Stimulated activated memory B cell treated with anti-CD40 and anti-IgM and Interleukin-4, amounts not matched to agents 10 μg/mL and 1 μg/mL and 100 μg/mL, for 72 hours (primary cell): ENCODE measurements at regions not wholly inside any gene's neighbourhood (a gene's known extent, or its start where the extent isn't known, plus 50 kb on each side); places are given as distances from the start of the nearest gene placed in this dataset.

Source experiments
- ATAC-seq: fragments of 150-1000 bp; cut with Tn5 transposase; 2 replicates; pipeline ENCODE4 v1.10.0; 2021
- H3K27ac Mint-ChIP-seq: one replicate; pipeline ENCODE4 v1.8.0; 2022; ENCODE audit warnings: mild to moderate bottlenecking, mixed read lengths
- H3K27me3 Mint-ChIP-seq: one replicate; pipeline ENCODE4 v1.8.0; 2022; ENCODE audit warnings: mixed read lengths
- H3K36me3 Mint-ChIP-seq: one replicate; pipeline ENCODE4 v1.8.0; 2022; ENCODE audit warnings: mixed read lengths
- H3K4me1 Mint-ChIP-seq: one replicate; pipeline ENCODE4 v1.8.0; 2022; ENCODE audit warnings: mixed read lengths
- H3K4me3 Mint-ChIP-seq: one replicate; pipeline ENCODE4 v1.8.0; 2022; ENCODE audit warnings: mild to moderate bottlenecking, moderate library complexity, mixed read lengths
- H3K9me3 Mint-ChIP-seq: one replicate; pipeline ENCODE4 v1.8.0; 2022; ENCODE audit warnings: mixed read lengths

DNA sequence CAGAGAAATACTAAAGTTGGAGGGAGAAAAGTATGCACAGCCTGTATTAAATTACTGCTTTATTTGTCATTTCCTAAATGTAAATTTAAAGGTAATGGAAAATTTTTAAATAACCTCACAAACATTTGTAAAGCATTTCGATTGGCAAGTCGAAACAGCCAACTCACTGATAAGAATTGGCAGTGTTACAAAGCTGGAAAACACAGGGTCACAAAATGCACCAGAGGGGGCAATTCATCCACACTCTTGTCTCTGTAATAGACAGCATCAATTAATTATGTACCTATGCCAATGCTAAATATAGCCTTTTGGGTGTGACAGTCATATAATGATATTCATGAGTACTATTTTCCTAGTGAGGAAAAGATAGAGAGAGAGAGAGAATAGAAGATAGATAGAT is 140.6 kb upstream of the PRLR start:
- no peak overlapping the region for H3K4me3 Mint-ChIP-seq
- no peak for ATAC-seq
- H3K27ac Mint-ChIP-seq: no peak overlapping the region
- no peaks in the 10 kb centered on the region for H3K36me3 Mint-ChIP-seq
- no peaks in the 10 kb centered on the region for H3K9me3 Mint-ChIP-seq
- H3K27me3 Mint-ChIP-seq: no peaks in the 10 kb centered on the region
- H3K4me1 Mint-ChIP-seq: no peaks in the 10 kb centered on the region

DNA sequence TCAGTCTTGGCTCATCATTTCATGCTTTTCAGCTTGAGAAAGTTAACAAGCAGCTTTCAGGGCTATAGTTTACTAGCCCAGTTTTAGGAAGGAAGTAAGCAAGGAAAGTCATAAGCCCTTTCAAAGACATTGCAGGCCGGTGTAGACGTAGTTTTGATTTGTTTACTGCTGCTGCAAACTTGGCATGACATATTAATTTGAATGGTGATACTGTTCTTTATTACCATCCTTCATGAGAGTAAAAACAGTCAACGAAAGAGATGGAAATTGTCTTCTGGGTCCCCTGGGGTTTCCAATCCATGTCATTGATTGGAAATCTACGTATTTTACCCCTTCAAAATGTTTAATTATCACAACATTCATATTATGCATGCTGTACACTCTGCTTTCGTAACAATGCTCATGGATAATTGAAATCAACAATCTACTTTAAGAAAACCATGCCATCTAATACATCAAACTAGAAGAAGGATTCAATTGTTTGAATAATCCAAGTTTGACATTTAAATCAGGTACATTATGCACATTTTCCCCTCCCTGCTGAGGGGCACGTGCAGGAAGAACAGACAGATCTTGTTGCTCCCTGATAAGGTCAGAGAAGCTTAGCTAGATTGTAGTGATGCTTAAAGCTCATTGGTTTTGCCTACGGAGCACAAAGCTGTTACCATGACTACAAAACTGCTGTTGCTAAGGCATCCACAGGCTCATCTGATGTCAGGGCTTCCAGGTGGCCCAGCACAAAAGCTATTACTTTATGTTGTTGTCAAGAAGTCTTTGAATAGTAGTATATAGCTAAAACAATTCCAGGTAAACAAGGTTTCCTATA is 139.9 kb upstream of the PRLR start:
- H3K27me3 Mint-ChIP-seq: no peaks in the 10 kb centered on the region
- no peak overlapping the region for H3K4me3 Mint-ChIP-seq
- H3K36me3 Mint-ChIP-seq: no peaks in the 10 kb centered on the region
- no peak for ATAC-seq
- H3K9me3 Mint-ChIP-seq: no peaks in the 10 kb centered on the region
- H3K27ac Mint-ChIP-seq: no peak overlapping the region
- H3K4me1 Mint-ChIP-seq: no peaks in the 10 kb centered on the region

DNA sequence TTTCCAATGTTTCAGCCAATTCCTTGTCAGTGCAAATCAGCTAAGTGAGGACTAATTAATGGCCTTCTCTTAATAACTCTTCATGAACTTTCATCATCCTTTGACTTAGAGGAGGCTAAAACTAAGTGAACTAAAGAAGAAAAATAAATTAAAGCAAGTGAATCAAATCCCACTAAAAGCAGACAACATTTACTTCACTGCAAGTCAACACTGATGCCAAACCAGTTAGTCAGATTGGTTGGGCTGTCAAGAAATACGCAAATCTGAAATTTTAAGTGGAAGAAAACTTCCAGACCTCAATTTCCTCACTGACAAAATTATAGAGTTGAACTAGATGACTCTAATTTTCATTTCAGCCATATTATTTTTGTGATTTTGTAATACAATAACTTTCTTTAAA is 137.2 kb upstream of the PRLR start:
- H3K9me3 Mint-ChIP-seq: no peaks in the 10 kb centered on the region
- no peak overlapping the region for H3K4me3 Mint-ChIP-seq
- H3K36me3 Mint-ChIP-seq: no peaks in the 10 kb centered on the region
- no peaks in the 10 kb centered on the region for H3K4me1 Mint-ChIP-seq
- no peak overlapping the region for H3K27ac Mint-ChIP-seq
- H3K27me3 Mint-ChIP-seq: no peaks in the 10 kb centered on the region
- no peak for ATAC-seq

DNA sequence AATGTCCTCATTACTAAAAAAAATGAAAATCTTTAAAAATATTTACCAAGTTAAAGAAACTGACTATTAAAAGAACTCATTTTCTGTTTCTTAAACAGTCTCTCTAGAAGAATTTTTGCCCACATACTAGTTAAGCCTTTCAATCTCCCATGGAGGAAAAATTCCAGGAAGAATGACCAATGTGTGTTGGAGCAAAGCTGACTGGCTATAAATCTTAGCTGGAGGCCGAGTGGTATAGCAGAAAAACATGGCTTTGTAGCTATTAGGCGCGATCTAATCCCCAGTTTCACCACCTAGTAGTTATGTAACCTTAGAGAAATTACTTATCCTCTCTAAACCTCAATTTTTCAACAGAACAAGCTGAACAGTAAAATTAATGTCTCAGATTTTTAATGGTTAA is 135.5 kb upstream of the PRLR start:
- Mint-ChIP-seq H3K4me1 (peaks cover 3% of the 10 kb centered on the region), H3K4me3 (no peak overlapping the region), H3K27me3 (no peaks in the 10 kb centered on the region), H3K36me3 (no peaks in the 10 kb centered on the region), H3K9me3 (no peaks in the 10 kb centered on the region), H3K27ac (no peak overlapping the region)
- no peak for ATAC-seq

DNA sequence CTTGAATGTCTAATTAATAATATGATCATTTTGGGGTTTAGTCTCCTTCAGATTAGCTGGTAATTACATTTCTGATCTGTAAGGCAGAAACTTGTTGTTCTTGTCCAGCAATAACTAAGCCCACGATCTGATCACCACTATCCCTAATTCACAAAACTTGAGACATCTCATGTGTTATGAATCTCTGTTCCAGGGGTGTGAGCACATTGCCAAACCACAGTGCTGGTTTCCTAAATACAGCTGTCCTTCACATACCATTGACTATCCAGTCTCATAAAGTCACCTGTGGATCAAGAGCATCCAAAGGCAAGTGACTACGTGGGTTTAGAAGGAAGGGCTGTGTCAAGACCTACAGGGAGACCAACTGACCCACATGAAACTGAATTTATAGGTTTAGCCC is 134.1 kb upstream of the PRLR start:
- Mint-ChIP-seq H3K4me3 (no peak overlapping the region), H3K36me3 (no peaks in the 10 kb centered on the region), H3K4me1 (peaks cover 11% of the 10 kb centered on the region), H3K27me3 (no peaks in the 10 kb centered on the region), H3K27ac (no peak overlapping the region), H3K9me3 (no peaks in the 10 kb centered on the region)
- no peak for ATAC-seq

DNA sequence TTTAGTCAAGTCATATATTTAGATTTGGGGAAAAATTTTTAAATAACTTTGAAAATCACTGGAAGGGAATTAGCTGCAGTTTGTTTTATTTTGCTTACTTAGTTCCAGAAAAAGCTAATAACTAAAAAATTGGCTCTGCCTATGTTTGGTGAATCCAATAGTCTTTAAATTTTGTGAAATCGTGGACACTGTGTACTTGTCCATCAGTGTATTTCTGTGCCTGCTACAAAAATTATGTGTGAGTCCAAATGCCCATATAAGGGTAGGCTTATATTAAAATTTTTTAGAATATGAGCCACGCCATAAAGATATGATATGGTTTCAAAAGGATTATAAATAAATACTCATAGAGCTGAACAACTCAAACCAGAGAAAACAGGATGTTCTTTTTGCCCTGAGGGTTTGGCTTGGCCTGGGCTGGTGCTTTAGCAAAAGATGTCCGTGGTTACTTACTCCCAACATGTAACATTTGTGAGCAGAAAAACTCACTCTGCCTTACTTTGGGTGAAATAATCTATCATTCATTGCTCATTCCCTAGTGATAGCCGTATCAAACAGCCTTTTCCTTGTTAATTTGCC is 133.2 kb upstream of the PRLR start:
- H3K4me3 Mint-ChIP-seq: no peak overlapping the region
- peaks cover 11% of the 10 kb centered on the region for H3K4me1 Mint-ChIP-seq
- no peak overlapping the region for H3K27ac Mint-ChIP-seq
- H3K36me3 Mint-ChIP-seq: no peaks in the 10 kb centered on the region
- ATAC-seq: no peak
- H3K27me3 Mint-ChIP-seq: no peaks in the 10 kb centered on the region
- no peaks in the 10 kb centered on the region for H3K9me3 Mint-ChIP-seq

DNA sequence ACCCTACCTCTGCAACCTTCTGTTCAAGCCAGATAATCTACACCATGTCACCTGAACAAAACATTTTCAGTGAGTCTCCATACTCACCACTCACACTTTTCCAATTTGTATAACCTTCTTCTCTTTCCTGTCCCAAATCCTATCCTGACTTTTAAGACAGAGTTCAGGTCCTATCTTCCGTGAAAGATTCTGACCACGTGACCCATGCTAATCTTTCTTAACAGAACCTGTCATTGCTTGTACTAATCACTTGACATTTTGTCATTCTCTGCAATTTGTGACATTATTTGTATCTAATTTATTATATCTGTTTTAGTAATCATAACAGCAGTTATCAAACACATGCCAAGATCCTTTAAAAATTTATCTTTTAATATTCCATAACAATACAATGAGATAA is 132.5 kb upstream of the PRLR start:
- Mint-ChIP-seq H3K4me3 (no peak overlapping the region), H3K4me1 (peaks cover 11% of the 10 kb centered on the region), H3K27ac (no peak overlapping the region), H3K27me3 (no peaks in the 10 kb centered on the region), H3K36me3 (no peaks in the 10 kb centered on the region), H3K9me3 (no peaks in the 10 kb centered on the region)
- no peak for ATAC-seq

DNA sequence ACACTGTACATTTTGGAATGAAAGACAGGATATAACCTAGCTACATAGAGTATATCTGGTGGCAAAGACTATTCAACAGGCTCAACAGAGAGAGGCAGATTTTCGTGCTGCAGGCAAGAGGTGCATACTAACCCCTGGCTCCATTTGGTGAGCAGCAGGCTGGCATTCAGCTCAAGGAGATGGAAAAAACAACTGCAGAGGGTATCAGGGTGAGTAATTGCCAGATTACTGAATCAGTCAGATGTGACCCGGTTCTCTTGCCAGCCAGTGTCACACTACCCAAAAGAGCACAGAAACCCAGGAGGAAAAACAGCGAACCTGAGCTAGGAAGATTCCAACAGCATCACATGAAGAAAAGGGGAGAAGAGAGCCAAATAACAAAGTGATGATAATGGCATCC is 130.4 kb upstream of the PRLR start:
- ATAC-seq: peak; percentile 84
- no peaks in the 10 kb centered on the region for H3K9me3 Mint-ChIP-seq
- no peaks in the 10 kb centered on the region for H3K36me3 Mint-ChIP-seq

DNA sequence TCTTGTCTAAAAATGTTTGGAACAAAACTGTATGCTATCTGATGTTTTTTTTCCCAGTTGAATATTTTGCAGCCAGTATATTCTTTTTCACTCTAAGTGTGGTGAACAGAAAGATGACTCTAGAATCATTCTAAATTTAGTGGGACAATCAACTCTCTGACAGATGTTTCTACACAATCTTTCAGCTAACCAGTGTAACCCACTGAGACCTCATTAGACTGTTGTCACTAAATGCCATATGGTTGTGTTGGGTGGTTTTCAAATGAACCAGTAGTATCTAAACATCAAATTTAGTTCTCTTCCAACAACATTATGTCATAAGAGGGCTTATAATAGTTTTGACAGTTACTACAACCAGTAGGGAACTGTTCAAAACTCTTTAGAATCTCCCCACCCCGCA is 129.6 kb upstream of the PRLR start:
- Mint-ChIP-seq H3K9me3 (no peaks in the 10 kb centered on the region), H3K27ac (peak overlapping the region; percentile 72), H3K36me3 (no peaks in the 10 kb centered on the region), H3K4me3 (no peak overlapping the region), H3K4me1 (peaks cover 11% of the 10 kb centered on the region), H3K27me3 (no peaks in the 10 kb centered on the region)
- ATAC-seq: no peak

More for the DNA sequence above, 130.4 kb upstream of the PRLR start:
- Mint-ChIP-seq H3K27ac (peak overlapping the region; percentile 72), H3K27me3 (no peaks in the 10 kb centered on the region), H3K4me1 (peaks cover 11% of the 10 kb centered on the region), H3K4me3 (no peak overlapping the region)

DNA sequence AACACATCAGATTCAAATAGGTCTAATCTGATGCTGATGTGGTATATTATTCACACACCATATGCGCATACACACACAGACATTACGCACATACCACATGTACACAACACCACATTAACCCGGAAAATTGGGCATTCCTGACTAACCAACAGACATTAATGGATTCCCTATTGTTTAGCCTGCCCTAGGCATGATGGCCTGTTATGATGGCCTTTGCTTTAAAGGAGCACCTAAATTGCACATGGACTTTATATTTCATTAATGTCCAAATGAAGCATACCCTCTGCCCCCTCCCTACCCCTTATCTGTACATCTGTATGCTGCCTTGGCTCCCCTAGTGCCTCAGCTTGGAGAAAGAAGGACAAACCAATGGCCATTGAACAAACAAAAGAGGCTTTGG is 127.7 kb upstream of the PRLR start:
- H3K27ac Mint-ChIP-seq: no peak overlapping the region
- peaks cover 2% of the 10 kb centered on the region for H3K9me3 Mint-ChIP-seq
- ATAC-seq: no peak
- no peak overlapping the region for H3K4me3 Mint-ChIP-seq
- H3K36me3 Mint-ChIP-seq: peaks cover 1% of the 10 kb centered on the region
- H3K27me3 Mint-ChIP-seq: no peaks in the 10 kb centered on the region
- H3K4me1 Mint-ChIP-seq: peaks cover 11% of the 10 kb centered on the region

DNA sequence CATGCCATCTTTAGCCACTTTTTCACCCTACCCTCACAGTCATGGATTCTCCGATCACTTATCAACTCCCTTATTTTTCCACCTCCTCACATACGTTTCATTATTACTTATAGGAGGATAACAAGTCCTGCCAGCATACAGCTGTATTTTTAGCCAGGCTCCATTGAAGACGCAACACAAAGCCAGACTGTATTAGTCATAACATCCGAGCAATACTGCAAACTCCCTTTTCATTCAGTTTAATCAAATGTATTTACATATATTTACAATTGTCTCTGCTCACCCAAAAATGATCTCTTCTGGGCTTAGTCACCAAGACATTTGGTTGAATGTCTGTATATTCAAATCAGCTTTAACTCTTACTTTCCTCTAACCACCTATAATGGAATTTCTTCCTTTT is 126.4 kb upstream of the PRLR start:
- no peak for ATAC-seq

DNA sequence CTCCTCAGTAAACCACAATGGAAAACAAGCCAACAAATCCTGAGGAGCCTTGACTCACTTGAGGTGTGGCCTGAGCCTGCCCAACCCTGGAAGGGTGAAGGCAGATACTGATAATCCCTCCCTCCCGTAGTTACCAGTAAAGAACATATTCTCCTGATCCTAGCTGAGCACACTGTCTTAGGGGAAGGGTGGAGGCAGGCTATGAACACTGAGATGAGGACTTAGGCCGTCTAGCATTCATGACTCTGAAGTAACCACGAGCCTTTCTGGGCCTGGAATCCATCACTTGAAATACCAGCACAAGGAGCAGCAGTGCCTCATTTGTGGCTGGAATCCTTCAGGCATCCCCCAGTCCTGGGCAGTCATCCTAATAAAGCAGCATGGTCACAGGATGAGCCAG is 124.5 kb upstream of the PRLR start:
- H3K27ac Mint-ChIP-seq: no peak overlapping the region
- no peaks in the 10 kb centered on the region for H3K4me1 Mint-ChIP-seq
- peaks cover 8% of the 10 kb centered on the region for H3K36me3 Mint-ChIP-seq
- H3K27me3 Mint-ChIP-seq: no peaks in the 10 kb centered on the region
- no peak for ATAC-seq
- peaks cover 16% of the 10 kb centered on the region for H3K9me3 Mint-ChIP-seq
- H3K4me3 Mint-ChIP-seq: no peak overlapping the region

More for the DNA sequence above, 126.4 kb upstream of the PRLR start:
- Mint-ChIP-seq H3K4me1 (peaks cover 11% of the 10 kb centered on the region), H3K27ac (no peak overlapping the region), H3K4me3 (no peak overlapping the region), H3K36me3 (peaks cover 8% of the 10 kb centered on the region), H3K27me3 (no peaks in the 10 kb centered on the region), H3K9me3 (peaks cover 12% of the 10 kb centered on the region)

DNA sequence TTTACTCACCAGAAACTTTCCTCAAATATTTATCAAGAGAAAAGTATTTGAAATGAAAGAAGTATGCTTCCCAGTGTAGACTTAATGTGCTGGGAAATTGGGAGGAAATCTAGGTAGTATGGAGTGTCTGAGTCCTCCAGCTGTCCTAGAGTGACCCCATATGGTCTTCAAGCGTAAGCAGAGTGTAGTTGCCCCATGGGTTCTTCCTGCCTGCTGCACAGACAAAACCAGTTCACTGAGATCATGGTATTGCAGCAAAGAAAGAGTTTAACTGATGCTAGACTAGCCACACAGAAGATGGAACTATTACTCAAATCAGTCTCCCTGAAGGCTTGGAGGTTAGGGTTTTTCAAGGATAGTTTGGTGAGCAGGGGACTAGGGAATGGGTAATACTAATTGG is 114.9 kb upstream of the PRLR start:
- no peak overlapping the region for H3K27ac Mint-ChIP-seq
- H3K27me3 Mint-ChIP-seq: no peaks in the 10 kb centered on the region
- H3K9me3 Mint-ChIP-seq: peaks cover 6% of the 10 kb centered on the region
- ATAC-seq: no peak
- H3K4me3 Mint-ChIP-seq: no peak overlapping the region
- no peaks in the 10 kb centered on the region for H3K36me3 Mint-ChIP-seq
- H3K4me1 Mint-ChIP-seq: no peaks in the 10 kb centered on the region

DNA sequence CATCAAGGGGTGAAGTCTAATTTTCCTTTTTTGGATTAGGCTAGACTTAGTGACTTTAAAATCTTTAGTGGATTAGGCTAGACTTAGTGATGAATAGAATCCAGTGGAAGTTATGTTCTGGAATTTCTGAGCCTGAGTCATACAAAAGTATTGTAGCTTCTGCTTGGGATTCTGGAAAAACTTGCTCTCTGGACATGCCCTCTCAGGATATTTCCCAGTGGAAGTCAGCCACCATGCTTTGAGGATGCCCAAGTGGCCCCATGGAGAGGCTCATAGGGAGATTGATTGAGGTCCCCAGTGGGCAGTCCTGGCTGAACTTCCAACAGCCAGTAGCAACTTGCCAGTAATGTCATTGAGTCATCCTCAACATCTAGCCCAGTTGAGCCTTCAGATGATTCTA is 112.4 kb upstream of the PRLR start:
- H3K4me1 Mint-ChIP-seq: no peaks in the 10 kb centered on the region
- no peak overlapping the region for H3K27ac Mint-ChIP-seq
- no peaks in the 10 kb centered on the region for H3K27me3 Mint-ChIP-seq
- H3K36me3 Mint-ChIP-seq: no peaks in the 10 kb centered on the region
- no peak for ATAC-seq
- no peak overlapping the region for H3K4me3 Mint-ChIP-seq
- H3K9me3 Mint-ChIP-seq: peaks cover 6% of the 10 kb centered on the region

DNA sequence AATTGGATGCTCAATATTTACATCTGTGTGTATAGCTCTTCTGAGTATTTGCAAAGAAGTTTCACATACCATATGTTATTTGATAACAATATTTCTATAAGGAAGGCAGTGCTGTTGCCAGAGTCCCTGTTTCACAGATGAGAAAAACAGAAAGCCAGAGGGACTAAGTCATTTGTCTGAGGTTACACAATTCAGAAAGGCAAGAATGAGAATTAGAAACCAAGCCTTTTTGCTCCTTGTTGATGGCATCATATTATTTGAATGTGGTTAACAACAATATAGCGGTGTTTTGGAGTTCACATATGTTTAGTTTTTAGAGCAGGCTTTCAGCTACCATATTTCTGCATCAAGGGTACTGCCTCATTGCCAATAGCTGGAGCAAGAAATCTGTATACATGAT is 110.9 kb upstream of the PRLR start:
- Mint-ChIP-seq H3K4me3 (no peak overlapping the region), H3K9me3 (peaks cover 6% of the 10 kb centered on the region), H3K27ac (no peak overlapping the region), H3K27me3 (no peaks in the 10 kb centered on the region), H3K36me3 (no peaks in the 10 kb centered on the region), H3K4me1 (no peaks in the 10 kb centered on the region)
- no peak for ATAC-seq

DNA sequence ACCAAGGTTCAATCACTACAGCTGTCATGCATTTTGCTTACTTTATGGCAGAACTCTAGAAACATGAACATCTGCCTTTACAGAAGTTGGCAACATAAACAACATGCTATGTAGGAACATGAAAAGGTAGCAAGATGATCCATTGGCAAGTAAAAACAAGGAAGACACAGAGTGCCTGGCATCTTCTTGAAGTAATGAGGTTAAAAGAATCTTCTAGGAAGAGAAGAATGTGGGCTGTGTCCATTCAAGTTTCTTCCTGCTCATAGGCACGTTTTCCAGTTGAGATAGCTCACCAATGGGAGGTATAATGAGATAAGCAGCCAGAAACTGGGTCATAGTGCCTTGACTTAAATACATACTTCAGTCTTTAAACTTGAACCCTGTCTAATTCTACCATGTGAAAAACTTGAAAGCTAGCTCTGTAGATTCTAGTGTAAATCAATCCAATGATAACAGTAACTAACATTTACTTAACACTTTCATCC is 109.4 kb upstream of the PRLR start:
- Mint-ChIP-seq H3K9me3 (peaks cover 3% of the 10 kb centered on the region), H3K4me3 (no peak overlapping the region), H3K36me3 (no peaks in the 10 kb centered on the region), H3K4me1 (no peaks in the 10 kb centered on the region), H3K27ac (no peak overlapping the region), H3K27me3 (no peaks in the 10 kb centered on the region)
- no peak for ATAC-seq
